ENCODE measurements at regions not wholly inside any gene's neighbourhood (a gene's known extent, or its start where the extent isn't known, plus 50 kb on each side); places are given as distances from the start of the nearest gene placed in this dataset.
"Not testable (repeated sequence)": the region's sequence is repeated elsewhere in the genome, so short reads cannot be mapped to it uniquely, and the experiment has no call there.

DNA sequence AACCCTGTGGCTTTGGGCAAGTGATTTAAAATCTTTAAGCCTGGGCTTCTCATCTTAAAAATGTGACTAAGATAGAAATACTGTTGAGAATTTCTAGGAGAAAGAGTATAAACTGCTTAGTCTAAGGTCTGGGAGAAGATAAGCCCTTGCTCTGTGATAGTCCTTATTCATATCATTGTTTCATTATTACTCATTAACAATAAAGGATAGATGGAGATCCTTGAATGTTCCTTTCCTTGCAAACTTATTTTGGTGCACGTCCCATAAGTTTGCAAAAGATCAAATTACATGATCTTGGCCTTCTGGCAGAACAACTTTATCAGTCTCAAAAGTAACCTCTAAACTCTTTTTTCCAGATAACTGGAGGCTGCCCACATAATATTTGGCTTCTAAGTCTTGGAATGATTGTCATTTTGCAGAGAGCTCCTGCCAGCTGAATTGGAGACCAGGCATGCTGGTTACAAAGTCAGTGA lies 138.3 kb downstream of the FAM124B start:
- DNase-seq (ENCODE audit: low read depth) = no peak

GRCh38 chr2:224261326-224261725 lies 140.6 kb downstream of the FAM124B start:
- DNase-seq (ENCODE audit: low read depth) = no peak

- DNase-seq (ENCODE audit: low read depth) = peak; percentile 86
These were observed 141.4 kb downstream of the FAM124B start for GRCh38 chr2:224260372-224261020.

DNA sequence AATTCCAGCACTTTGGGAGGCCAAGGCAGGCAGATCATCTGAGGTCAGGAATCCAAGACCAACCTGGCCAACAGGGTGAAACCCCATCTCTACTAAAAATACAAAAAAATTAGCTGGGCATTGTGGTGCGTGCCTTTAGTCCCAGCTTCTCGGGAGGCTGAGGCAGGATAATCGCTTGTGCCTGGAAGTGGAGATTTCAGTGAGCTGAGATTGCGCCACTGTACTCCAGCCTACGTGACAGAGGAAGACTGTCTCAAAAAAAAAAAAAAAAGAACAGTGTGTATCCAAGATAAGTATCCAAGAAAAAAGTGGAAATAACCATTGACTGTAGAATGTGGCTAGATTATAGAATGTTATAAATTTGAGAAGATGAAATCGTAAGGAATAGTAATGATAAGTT lies 142.1 kb downstream of the FAM124B start:
- no peak for DNase-seq (ENCODE audit: low read depth)

DNA sequence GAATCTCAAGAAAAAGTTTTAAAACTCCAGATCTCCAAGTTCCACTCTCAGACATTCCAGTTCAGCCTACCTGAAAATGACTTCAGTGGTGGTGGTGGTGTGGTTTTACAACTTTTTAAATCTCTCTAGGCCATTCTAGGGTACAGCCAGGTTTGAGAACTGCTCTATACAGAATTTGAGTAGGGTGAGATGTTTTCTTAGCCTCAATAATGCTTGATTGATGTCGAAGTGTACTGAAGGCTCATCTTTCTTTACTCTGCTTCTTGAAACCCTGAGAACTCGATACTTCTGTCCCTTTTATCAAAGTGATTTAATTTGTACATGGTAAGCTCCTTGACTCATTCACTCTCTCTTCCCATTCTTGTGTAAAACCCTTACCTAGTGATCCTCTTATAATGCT lies 143.8 kb downstream of the FAM124B start:
- DNase-seq (ENCODE audit: low read depth) = no peak

DNA sequence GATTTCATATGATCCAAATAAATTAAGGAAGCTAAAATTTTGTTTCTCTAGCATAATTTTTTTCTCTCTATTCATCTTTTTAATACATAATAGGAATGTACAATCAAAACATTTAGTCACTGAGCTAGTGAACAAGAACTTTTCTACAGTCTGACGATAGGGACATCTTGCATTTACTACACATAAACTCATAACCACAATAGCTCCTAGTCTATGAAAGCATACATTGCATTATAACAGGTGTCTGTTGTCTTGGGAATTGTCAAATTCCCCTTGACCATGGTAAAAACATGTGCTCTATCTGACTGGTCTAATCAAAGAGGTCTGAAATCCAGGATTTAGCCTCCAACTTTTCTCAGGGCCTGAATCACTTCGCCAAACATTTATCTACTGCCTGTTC lies 144.8 kb downstream of the FAM124B start:
- DNase-seq (ENCODE audit: low read depth) = no peak

DNA sequence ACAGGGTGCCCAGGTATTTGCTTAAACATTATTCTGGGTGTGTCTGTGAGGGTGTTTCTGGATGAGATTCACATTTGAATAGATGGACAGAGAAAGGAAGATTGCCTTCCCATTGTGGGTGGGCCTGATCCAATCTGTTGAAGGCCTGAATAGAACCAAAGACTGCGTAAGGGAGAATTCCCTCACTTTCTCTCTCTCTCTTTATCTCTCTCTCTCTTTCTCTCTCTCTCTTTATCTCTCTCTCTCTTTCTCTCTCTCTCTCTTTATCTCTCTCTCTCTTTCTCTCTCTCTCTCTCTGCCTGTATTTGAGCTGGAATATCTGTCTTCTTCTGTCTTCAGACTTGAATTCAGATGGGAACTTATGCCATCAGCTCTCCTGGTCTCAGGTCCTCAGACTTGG lies 148.4 kb downstream of the FAM124B start:
- no peak for DNase-seq (ENCODE audit: low read depth)

- no peak for DNase-seq (ENCODE audit: low read depth)
These were observed 149.3 kb downstream of the FAM124B start for GRCh38 chr2:224252631-224253030.

- no peak for DNase-seq (ENCODE audit: low read depth)
These were observed 152.9 kb downstream of the FAM124B start for GRCh38 chr2:224248944-224249371.

GRCh38 chr2:224242561-224242960 lies 159.3 kb downstream of the FAM124B start:
- no peak for DNase-seq (ENCODE audit: low read depth)

DNA sequence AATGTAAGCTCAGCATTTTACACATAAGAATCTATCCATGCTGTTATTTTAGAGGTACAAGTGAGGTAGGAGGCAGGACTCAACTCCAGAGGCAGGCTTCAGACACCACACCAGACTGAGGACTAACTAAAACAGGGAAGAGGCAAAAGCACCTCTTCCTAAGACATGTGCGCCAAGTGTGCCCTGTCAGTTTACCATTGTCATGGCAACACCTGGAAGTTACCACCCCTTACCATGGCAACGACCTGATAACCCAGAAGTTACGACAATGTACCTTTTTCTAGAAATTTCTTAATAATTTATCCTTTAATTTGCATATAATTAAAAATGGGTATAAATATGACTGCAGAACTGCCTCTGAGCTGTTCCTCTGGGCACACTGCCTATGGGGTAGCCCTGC lies 160.1 kb downstream of the FAM124B start:
- no peak for DNase-seq (ENCODE audit: low read depth)

GRCh38 chr2:224241001-224241400 lies 160.9 kb downstream of the FAM124B start:
- DNase-seq (ENCODE audit: low read depth) = no peak

GRCh38 chr2:224223851-224224555 lies 177.9 kb downstream of the FAM124B start:
- DNase-seq (ENCODE audit: low read depth) = no peak

DNA sequence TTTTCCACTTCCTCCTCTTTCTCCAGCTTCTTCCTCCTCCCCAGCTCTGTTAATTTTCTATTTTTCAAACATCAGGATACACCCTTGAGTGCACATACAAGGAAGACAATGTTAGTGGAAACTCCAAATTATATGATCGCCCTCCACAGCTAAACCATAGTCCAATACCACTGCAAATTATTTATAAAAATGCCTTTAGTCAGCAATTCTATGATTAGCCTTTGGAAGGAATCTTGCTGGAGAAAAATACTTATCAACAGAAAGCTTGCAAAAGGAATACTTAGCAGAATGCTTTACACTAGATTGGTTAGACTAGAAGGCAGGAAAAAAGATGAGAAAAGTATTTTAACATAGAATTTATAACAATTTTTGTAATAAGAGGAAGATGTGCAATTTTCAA lies 178.9 kb downstream of the FAM124B start:
- no peak for DNase-seq (ENCODE audit: low read depth)

- no peak for DNase-seq (ENCODE audit: low read depth)
These were observed 179.6 kb downstream of the FAM124B start for GRCh38 chr2:224222291-224222690.

DNA sequence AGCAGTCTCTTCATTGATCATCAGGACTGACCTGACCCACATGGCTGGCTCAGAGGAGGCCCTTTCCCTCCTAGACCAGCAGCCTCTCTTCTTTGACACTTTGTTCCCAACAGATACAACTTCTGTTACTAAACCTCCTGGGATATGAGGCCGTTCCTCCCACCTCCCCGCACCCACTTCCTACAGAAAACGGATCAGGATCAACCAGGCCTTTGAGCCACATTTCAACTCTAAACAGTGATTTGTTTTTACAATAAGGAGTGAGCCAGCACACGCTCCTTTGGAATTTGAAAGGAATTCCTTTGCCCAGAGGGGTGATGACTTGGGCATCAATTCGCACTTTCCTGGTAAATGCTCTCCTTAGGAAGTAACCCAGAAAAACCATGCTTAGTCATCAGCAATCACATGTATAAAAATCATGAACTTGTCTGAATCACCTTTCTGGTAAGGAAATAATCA lies 180.4 kb downstream of the FAM124B start:
- no peak for DNase-seq (ENCODE audit: low read depth)

- no peak for DNase-seq (ENCODE audit: low read depth)
These were observed 181.2 kb downstream of the FAM124B start for GRCh38 chr2:224220586-224221255.

GRCh38 chr2:224219781-224220180 lies 180.7 kb upstream of the SERPINE2 start:
- no peak for DNase-seq (ENCODE audit: low read depth)

DNA sequence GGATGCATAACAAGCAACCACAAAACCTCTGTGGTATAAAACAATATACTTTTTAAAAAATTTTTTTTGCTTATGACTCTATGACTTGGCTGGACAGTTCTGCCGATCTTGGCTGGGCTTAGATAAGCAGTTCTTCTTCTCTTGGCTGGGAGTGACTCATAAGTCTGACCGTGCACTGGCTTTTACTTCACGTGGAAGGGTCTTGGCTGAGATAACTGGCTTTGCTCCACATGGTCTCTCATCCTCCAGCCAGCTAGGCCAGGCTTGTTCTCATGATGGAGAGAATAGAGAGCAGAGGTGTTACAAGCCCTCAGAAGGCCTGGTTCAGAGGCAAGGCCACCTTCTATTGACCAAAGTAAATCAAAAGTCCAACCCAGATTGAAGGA lies 178.9 kb upstream of the SERPINE2 start:
- no peak for DNase-seq (ENCODE audit: low read depth)

GRCh38 chr2:224217233-224217961 lies 178.3 kb upstream of the SERPINE2 start:
- no peak for DNase-seq (ENCODE audit: low read depth)

- DNase-seq (ENCODE audit: low read depth) = not testable (repeated sequence)
These were observed 176.5 kb upstream of the SERPINE2 start for GRCh38 chr2:224215611-224216010.

DNA sequence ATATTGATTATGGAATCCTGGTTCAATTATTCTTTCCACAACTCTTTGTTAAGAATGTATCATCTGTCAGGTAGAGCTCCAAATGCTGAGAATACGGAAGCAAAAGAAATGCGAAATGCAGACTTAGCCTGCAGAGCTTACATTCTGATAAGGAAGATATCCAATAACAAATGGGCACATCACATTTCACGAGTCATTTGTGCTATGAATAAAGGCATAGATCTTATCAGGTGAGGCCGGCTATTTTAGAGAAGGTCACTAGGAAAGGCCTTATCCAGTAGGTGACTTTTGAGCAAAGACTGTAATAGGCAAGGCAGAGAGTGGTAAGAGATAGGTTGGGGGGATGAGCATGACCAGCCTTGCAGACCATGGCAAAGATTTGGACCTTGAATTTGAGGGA lies 174.3 kb upstream of the SERPINE2 start:
- no peak for DNase-seq (ENCODE audit: low read depth)
